Mesothelial cell of epicardium (in vitro differentiated cells): ENCODE measurements at regions not wholly inside any gene's neighbourhood (a gene's known extent, or its start where the extent isn't known, plus 50 kb on each side); places are given as distances from the start of the nearest gene placed in this dataset.

Source experiments
- DNase-seq, 2 experiments: peaks; one replicate each; pipeline ENCODE4 v3.0.0; 2021; ENCODE audit warnings: low spot score in 2 of 2; ENCODE audit not compliant: unreplicated experiment in 2 of 2
- H3K27ac Mint-ChIP-seq: 2 replicates; pipeline ENCODE4 v1.8.0; 2021; ENCODE audit warnings: mixed read lengths
- H3K27me3 Mint-ChIP-seq: 2 replicates; pipeline ENCODE4 v1.8.0; 2021; ENCODE audit warnings: low read depth, mixed read lengths
- H3K36me3 Mint-ChIP-seq: 2 replicates; pipeline ENCODE4 v1.8.0; 2021; ENCODE audit warnings: mixed read lengths
- H3K4me1 Mint-ChIP-seq: 2 replicates; pipeline ENCODE4 v1.8.0; 2021; ENCODE audit warnings: mixed read lengths
- H3K4me3 Mint-ChIP-seq: 2 replicates; pipeline ENCODE4 v1.8.0; 2021; ENCODE audit warnings: mild to moderate bottlenecking, moderate library complexity, mixed read lengths
- H3K9me3 Mint-ChIP-seq: 2 replicates; pipeline ENCODE4 v1.8.0; 2021; ENCODE audit warnings: mixed read lengths
- CTCF ChIP-seq: fragments of 200-600 bp; sonication (generic); IDR thresholded peaks from one replicate; pipeline ENCODE4 v1.5.0; 2021; ENCODE audit warnings: antibody characterized with exemption; ENCODE audit not compliant: unreplicated experiment

- Mint-ChIP-seq H3K4me3 (no peak overlapping the region), H3K36me3 (no peaks in the 10 kb centered on the region)
- no peak for TF ChIP-seq CTCF
Measured at GRCh38 chr6:132927713-132928112, 113.3 kb downstream of the RPS12 start.

GRCh38 chr6:132929141-132929540, 114.8 kb downstream of the RPS12 start:
- Mint-ChIP-seq H3K36me3 (no peaks in the 10 kb centered on the region), H3K4me1 (peaks cover 47% of the 10 kb centered on the region), H3K4me3 (no peak overlapping the region), H3K9me3 (no peaks in the 10 kb centered on the region), H3K27ac (no peak overlapping the region), H3K27me3 (no peaks in the 10 kb centered on the region)
- DNase-seq: no peak
- no peak for TF ChIP-seq CTCF

More at GRCh38 chr6:132927713-132928112, 113.3 kb downstream of the RPS12 start:
- no peak overlapping the region for H3K27ac Mint-ChIP-seq
- no peaks in the 10 kb centered on the region for H3K9me3 Mint-ChIP-seq
- H3K27me3 Mint-ChIP-seq: no peaks in the 10 kb centered on the region
- no peak for DNase-seq
- H3K4me1 Mint-ChIP-seq: peaks cover 38% of the 10 kb centered on the region

GRCh38 chr6:132931313-132931712, 116.9 kb downstream of the RPS12 start:
- Mint-ChIP-seq H3K4me3 (no peak overlapping the region), H3K9me3 (no peaks in the 10 kb centered on the region), H3K4me1 (peaks cover 52% of the 10 kb centered on the region), H3K27ac (peak overlapping the region; percentile 94), H3K27me3 (no peaks in the 10 kb centered on the region), H3K36me3 (no peaks in the 10 kb centered on the region)
- TF ChIP-seq CTCF: no peak
- DNase-seq: no peak

GRCh38 chr6:132931936-132932514, 117.7 kb downstream of the RPS12 start:
- DNase-seq: no peak
- Mint-ChIP-seq H3K9me3 (no peaks in the 10 kb centered on the region), H3K36me3 (no peaks in the 10 kb centered on the region), H3K27me3 (no peaks in the 10 kb centered on the region), H3K4me1 (peaks cover 59% of the 10 kb centered on the region), H3K4me3 (no peak overlapping the region), H3K27ac (peak overlapping the region; percentile 94)
- no peak for TF ChIP-seq CTCF

- Mint-ChIP-seq H3K9me3 (no peaks in the 10 kb centered on the region), H3K27me3 (no peaks in the 10 kb centered on the region), H3K4me3 (no peak overlapping the region), H3K36me3 (no peaks in the 10 kb centered on the region), H3K4me1 (peaks cover 65% of the 10 kb centered on the region), H3K27ac (peak overlapping the region; percentile 94)
- no peak for DNase-seq
- no peak for TF ChIP-seq CTCF
Measured at GRCh38 chr6:132932588-132932987, 118.2 kb downstream of the RPS12 start.

GRCh38 chr6:132933090-132933489, 118.7 kb downstream of the RPS12 start:
- H3K9me3 Mint-ChIP-seq: no peaks in the 10 kb centered on the region
- H3K4me3 Mint-ChIP-seq: no peak overlapping the region
- peak overlapping the region; percentile 94 for H3K27ac Mint-ChIP-seq
- H3K4me1 Mint-ChIP-seq: peaks cover 68% of the 10 kb centered on the region
- DNase-seq: no peak
- no peaks in the 10 kb centered on the region for H3K27me3 Mint-ChIP-seq
- TF ChIP-seq CTCF: no peak
- no peaks in the 10 kb centered on the region for H3K36me3 Mint-ChIP-seq
